ENCODE measurements at regions not wholly inside any gene's neighbourhood (a gene's known extent, or its start where the extent isn't known, plus 50 kb on each side); places are given as distances from the start of the nearest gene placed in this dataset.

- no peak for TF ChIP-seq CTCF (IDR thresholded peaks at IDR 0.05; ENCODE audit: low read depth, low read length)
- H3K4me3 ChIP-seq (ENCODE audit: low read depth, low read length): no peak overlapping the region
- no peak for DNase-seq (ENCODE audit: low read depth, low spot score)
- in situ Hi-C loops (cut with HindIII; ENCODE audit: low sequenced_read_pairs): no loop called here
Observed at GRCh38 chr10:121405096-121405495, 193.1 kb downstream of the FGFR2 start.

- no peak overlapping the region for H3K4me3 ChIP-seq (ENCODE audit: low read depth, low read length)
- in situ Hi-C loops (cut with HindIII; ENCODE audit: low sequenced_read_pairs): no loop called here
- no peak for DNase-seq (ENCODE audit: low read depth, low spot score)
- TF ChIP-seq CTCF (IDR thresholded peaks at IDR 0.05; ENCODE audit: low read depth, low read length): no peak
Observed at GRCh38 chr10:121405549-121405948, 192.7 kb downstream of the FGFR2 start.

DNA sequence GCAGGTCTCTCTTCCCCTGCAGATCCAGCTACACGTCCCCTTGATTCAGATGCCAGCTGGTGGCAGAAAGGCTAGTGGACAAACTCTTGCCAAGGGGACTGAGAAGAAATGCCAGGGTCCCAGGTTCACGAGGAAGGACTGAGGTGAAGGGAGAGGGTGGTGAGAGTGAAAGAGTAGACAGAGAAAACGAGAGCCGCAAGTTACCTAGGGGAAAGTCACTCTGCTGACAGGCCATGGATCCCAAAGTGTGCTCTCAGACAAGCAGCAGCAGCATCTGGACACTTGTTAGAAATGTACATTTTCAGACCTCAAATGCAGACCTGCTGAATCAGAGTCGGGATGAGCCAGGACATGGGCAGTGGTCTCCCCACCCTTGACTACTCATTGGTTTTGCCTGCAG is 192.3 kb downstream of the FGFR2 start:
- DNase-seq (ENCODE audit: low read depth, low spot score): no peak
- in situ Hi-C loops (cut with HindIII; ENCODE audit: low sequenced_read_pairs): no loop called here
- TF ChIP-seq CTCF (IDR thresholded peaks at IDR 0.05; ENCODE audit: low read depth, low read length): no peak
- no peak overlapping the region for H3K4me3 ChIP-seq (ENCODE audit: low read depth, low read length)

DNA sequence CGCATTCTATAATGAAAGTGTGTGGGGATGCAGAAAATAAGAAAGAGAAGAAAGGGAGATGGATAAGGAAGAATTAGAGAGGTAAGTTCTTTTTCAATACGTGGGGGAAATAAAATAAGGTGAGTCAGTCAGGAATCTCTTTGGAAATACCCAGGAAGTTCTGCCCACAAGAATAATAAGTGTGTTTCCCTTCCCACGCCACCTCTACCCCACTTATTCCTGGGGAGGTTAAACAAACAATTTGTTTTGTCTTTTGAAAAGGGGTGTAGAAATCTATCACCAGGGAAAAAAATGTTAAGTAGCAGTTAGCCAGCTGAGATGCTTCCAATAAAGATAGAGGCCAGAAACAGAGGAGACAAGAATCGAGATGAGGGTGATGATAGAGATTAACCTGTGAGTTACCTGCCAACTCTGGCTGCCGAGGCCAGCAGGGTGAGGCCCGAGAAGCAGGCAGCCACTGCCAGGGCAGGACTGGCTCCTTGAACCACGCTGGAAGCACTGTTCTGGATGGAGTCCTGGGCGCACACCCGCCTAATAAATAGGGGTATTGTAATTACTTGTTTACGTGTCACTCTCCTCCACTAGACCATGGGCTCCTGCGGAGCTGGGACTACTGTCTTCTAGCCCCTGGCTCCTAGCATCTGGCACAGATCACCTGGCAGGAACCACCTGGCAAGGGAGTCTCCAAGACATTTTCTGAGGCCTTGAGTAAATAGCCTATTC is 191.3 kb downstream of the FGFR2 start:
- no peak overlapping the region for H3K4me3 ChIP-seq (ENCODE audit: low read depth, low read length)
- TF ChIP-seq CTCF (IDR thresholded peaks at IDR 0.05; ENCODE audit: low read depth, low read length): no peak
- in situ Hi-C loops (cut with HindIII; ENCODE audit: low sequenced_read_pairs): no loop called here
- peak; percentile 5 for DNase-seq (ENCODE audit: low read depth, low spot score)

- in situ Hi-C loops (cut with HindIII; ENCODE audit: low sequenced_read_pairs): no loop called here
- TF ChIP-seq CTCF (IDR thresholded peaks at IDR 0.05; ENCODE audit: low read depth, low read length): no peak
- peak; percentile 39 for DNase-seq (ENCODE audit: low read depth, low spot score)
- no peak overlapping the region for H3K4me3 ChIP-seq (ENCODE audit: low read depth, low read length)
Observed at GRCh38 chr10:121409466-121410104, 188.7 kb downstream of the FGFR2 start.

DNA sequence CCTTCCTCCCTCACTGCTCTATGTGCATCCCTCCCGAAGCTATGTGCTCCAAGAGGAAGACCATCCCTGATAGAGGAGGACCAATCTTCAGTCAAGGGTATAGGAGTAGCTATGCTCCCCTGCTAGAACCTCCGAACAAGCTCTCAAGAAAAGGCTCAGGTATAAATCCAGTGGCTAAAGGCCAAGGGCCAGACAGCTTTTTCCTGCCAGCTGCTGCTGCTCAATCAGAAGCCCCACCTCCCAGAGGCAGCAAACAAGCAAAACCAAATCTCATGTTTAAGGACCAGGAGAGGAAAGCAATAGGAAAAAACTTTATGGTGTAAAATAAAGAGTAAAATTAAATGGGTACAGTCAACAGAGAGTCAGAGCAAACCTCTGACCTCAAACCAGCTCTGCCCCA is 187.2 kb downstream of the FGFR2 start:
- TF ChIP-seq CTCF (IDR thresholded peaks at IDR 0.05; ENCODE audit: low read depth, low read length): no peak
- DNase-seq (ENCODE audit: low read depth, low spot score): no peak
- no peak overlapping the region for H3K4me3 ChIP-seq (ENCODE audit: low read depth, low read length)
- in situ Hi-C loops (cut with HindIII; ENCODE audit: low sequenced_read_pairs): no loop called here

All from astrocyte of the spinal cord (primary cell).